Lower leg skin (tissue), 4 donors: ENCODE measurements at regions not wholly inside any gene's neighbourhood (a gene's known extent, or its start where the extent isn't known, plus 50 kb on each side); places are given as distances from the start of the nearest gene placed in this dataset.

Source experiments
- DNase-seq, 2 donors: peaks; one replicate each; pipeline ENCODE4 v3.0.0-alpha.2; 2019; ENCODE audit warnings: low spot score in 2 of 2
- H3K4me3 ChIP-seq: fragments of 200-600 bp; sonication (generic); 2 replicates; pipeline ENCODE4 v1.5.1; 2017; ENCODE audit warnings: mild to moderate bottlenecking, low read depth; ENCODE audit not compliant: poor library complexity, severe bottlenecking
- CTCF ChIP-seq, 3 donors: fragments of 450-650 bp; IDR thresholded peaks; one replicate each; pipeline ENCODE4 v1.5.1; 2016; ENCODE audit warnings: antibody characterized with exemption in 3 of 3, mild to moderate bottlenecking in 3 of 3, moderate library complexity in 2 of 3
- POLR2A ChIP-seq, 2 donors: fragments of 450-650 bp; IDR thresholded peaks; one replicate each; pipeline ENCODE4 v1.6.1; 2016 to 2017; ENCODE audit warnings: antibody characterized with exemption in 2 of 2, mild to moderate bottlenecking in 1 of 2, moderate library complexity in 1 of 2
- WGBS, 2 donors: methylation state at CpG; one replicate each; pipeline ENCODE4 v1.1.5; 2018; 5-methylcytosine and 5-hydroxymethylcytosine counted together
- intact Hi-C: fragments of 100-400 bp; cut with DNase I; formaldehyde crosslinking; loops from one replicate; pipeline ENCODE4 v1.15.0; 2023; ENCODE audit warnings: low total_unique reads

- no peak for DNase-seq
- intact Hi-C loops: no loop called here
- H3K4me3 ChIP-seq: no peak overlapping the region
- TF ChIP-seq CTCF (IDR thresholded peaks at IDR 0.05) (no peak), POLR2A (IDR thresholded peaks at IDR 0.05) (no peak)
- WGBS, 2 donors: 89 to 98% methylated on average over 2 of the region's 2 CpGs
Measured at GRCh38 chr4:19888587-19888986, 363.1 kb upstream of the SLIT2 start.

GRCh38 chr4:19883841-19884240 lies 367.9 kb upstream of the SLIT2 start:
- no peak for TF ChIP-seq POLR2A (IDR thresholded peaks at IDR 0.05)
- TF ChIP-seq CTCF (IDR thresholded peaks at IDR 0.05): no peak
- DNase-seq: no peak
- H3K4me3 ChIP-seq: no peak overlapping the region
- intact Hi-C loops: loop anchor here (5.0 kb wide), 1 partner anchor 1637 kb away; no protein-coding TSS in a partner anchor

- no peak overlapping the region for H3K4me3 ChIP-seq
- no peak for DNase-seq
- 57 to 60% methylated on average over 5 of the region's 5 CpGs for WGBS, 2 donors
- intact Hi-C loops: loop anchor here (5.0 kb wide), 1 partner anchor 1633 kb away; no protein-coding TSS in a partner anchor
- TF ChIP-seq POLR2A (IDR thresholded peaks at IDR 0.05) (no peak), CTCF (IDR thresholded peaks at IDR 0.05) (no peak)
Measured at GRCh38 chr4:19880206-19880605, 371.5 kb upstream of the SLIT2 start.

GRCh38 chr4:19879330-19879729 lies 372.4 kb upstream of the SLIT2 start:
- no peak for TF ChIP-seq POLR2A (IDR thresholded peaks at IDR 0.05)
- no peak for TF ChIP-seq CTCF (IDR thresholded peaks at IDR 0.05)
- 54 to 57% methylated on average over 5 of the region's 5 CpGs for WGBS, 2 donors

GRCh38 chr4:19857991-19858390 lies 393.7 kb upstream of the SLIT2 start:
- TF ChIP-seq POLR2A (IDR thresholded peaks at IDR 0.05): no peak
- H3K4me3 ChIP-seq: no peak overlapping the region
- intact Hi-C loops: no loop called here
- WGBS, 2 donors: 79 to 91% methylated on average over 1 of the region's 1 CpG
- no peak for DNase-seq

More at GRCh38 chr4:19879330-19879729, 372.4 kb upstream of the SLIT2 start:
- intact Hi-C loops: no loop called here
- no peak for DNase-seq
- H3K4me3 ChIP-seq: no peak overlapping the region

- H3K4me3 ChIP-seq: no peak overlapping the region
- DNase-seq: no peak
- intact Hi-C loops: no loop called here
- 49 to 60% methylated on average over 2 of the region's 2 CpGs for WGBS, 2 donors
- no peak for TF ChIP-seq CTCF (IDR thresholded peaks at IDR 0.05)
Measured at GRCh38 chr4:19857380-19857779, 394.3 kb upstream of the SLIT2 start.
